Head of caudate nucleus (tissue), 42 donors: ENCODE measurements at regions not wholly inside any gene's neighbourhood (a gene's known extent, or its start where the extent isn't known, plus 50 kb on each side); places are given as distances from the start of the nearest gene placed in this dataset.
A peak's percentile ranks its signal among the peaks of the same experiment; 100 is the strongest.

Experiments
- DNase-seq, 42 donors: peaks; one replicate each; pipeline versions ENCODE4 v3.0.0 to v3.0.0-alpha.2; 2020 to 2021; ENCODE audit warnings: mixed read lengths in 7 of 42
- intact Hi-C: fragments of 100-400 bp; cut with DNase I; formaldehyde crosslinking; loops from one replicate; pipeline ENCODE4 v1.15.0; 2022

- DNase-seq: no peak
- intact Hi-C loops: no loop called here
Measured at GRCh38 chr18:65568866-65569265, 181.9 kb upstream of the CDH7 start.

DNA sequence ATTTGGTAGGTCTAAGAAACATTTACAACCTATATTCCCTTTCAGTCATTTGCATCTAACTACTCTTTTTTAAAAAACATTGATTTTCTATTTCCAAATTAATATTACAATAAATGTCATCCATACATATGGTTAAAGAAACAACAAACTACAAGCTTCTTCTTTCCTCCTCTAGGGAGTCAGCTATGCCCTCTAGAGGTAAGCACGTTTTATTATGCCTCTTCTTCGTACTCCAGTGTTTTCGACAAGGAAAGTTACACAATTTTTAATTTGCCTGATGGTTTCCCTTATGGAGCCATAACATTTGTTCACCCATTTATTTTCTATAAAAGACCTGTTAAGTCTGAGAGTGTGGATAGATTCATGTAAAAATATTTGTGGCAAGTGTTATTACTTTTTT is 183.4 kb upstream of the CDH7 start:
- intact Hi-C loops: no loop called here
- no peak for DNase-seq

- intact Hi-C loops: no loop called here
- no peak for DNase-seq
Measured at GRCh38 chr18:65548316-65548715, 202.5 kb upstream of the CDH7 start.

DNA sequence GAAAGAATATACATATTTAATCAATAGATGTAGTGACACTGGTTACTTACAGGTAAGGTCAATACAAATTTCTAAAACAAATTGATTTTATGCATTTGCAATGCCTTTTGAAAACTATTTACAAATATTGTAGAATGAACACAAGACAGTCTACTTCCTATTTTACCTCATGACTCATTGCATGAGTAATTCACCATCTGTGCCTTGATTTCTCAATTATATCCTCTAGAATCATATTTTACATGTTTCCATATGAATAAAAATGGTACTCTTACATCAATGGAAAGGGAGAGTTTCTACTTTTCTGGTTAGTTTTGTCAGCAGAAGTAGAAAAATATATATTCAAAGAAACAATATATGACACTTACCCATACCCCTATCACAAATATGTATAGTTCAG is 203.8 kb upstream of the CDH7 start:
- intact Hi-C loops: no loop called here
- no peak for DNase-seq

DNA sequence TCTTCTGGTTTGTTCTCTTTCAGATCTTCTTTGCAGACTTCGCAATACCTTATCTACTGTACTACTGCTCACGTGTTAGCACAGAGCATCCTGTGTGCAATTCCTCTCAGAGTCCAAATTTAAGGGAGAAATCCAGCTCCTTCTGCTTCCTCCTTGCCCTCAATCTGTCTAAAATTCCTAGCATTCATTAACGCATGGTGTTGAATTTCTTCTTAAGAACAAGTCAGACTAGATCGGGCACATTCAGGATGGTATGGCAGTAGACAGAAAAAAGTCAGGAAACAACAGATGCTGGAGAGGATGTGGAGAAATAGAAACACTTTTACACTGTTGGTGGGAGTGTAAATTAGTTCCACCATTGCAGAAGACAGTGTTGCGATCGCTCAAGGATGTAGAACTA is 206.1 kb upstream of the CDH7 start:
- DNase-seq: no peak
- intact Hi-C loops: no loop called here

DNA sequence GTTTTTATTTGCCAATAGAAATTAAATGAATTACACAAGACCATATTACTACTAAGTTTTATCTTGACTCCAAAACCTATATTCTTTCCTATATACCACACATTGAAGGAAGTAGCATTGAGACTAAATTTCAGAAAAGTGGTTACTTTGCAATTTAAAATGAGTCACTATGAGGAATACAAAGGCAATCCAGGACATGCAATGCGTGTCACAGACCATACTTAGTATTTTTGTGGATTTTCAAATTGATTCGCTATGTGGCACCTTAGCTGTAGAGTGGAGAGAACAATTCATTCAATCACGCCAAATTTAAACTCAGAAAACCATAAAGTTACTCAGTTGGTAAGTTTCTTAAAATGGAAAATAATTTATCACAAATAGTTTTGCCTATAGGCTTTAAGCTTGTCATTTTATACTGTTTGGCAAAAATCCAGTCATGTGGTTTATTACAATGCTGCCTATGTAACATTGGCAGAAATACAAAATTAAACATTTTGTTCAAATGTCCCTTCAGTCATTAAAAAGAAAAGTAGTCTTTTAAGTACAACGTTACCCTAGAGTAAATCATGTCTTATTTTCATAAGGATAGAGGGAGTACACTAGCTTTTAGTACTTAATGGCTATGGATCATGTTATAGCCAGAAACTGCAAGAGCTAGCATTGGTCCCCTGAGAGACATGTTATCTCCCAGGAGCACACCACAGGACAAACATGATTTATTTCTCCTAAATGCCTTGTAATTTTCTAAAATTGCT is 222.8 kb upstream of the CDH7 start:
- intact Hi-C loops: no loop called here
- DNase-seq: no peak

GRCh38 chr18:65526099-65526498 is 224.7 kb upstream of the CDH7 start:
- no peak for DNase-seq
- intact Hi-C loops: no loop called here

GRCh38 chr18:65523461-65523860 is 227.4 kb upstream of the CDH7 start:
- intact Hi-C loops: no loop called here
- no peak for DNase-seq

DNA sequence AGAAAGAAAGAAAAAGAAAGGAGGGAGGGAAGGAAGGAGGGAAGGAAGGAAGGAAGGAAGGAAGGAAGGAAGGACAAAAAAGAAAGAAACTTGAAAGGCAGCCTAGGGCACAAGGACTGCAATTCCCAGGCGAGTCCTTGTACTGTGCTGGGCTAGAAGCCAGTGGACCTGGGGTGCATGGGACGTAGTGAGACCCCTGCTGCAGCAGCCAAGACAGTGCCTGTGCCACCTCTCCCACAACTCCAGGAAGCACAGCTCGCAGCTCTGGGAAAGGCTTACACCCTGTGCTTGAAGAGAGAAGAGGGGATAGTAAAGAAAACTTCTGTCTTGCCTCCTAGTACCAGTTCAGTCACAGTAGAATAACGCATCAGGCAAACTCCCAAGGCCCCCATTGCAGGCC is 227.9 kb upstream of the CDH7 start:
- no peak for DNase-seq
- intact Hi-C loops: no loop called here

- DNase-seq: no peak
- intact Hi-C loops: no loop called here
Measured at GRCh38 chr18:65516209-65516608, 234.6 kb upstream of the CDH7 start.

- DNase-seq: no peak
- intact Hi-C loops: no loop called here
Measured at GRCh38 chr18:65498605-65499004, 252.2 kb upstream of the CDH7 start.

GRCh38 chr18:65487569-65487968 is 263.2 kb upstream of the CDH7 start:
- no peak for DNase-seq
- intact Hi-C loops: no loop called here

GRCh38 chr18:65477455-65477854 is 273.4 kb upstream of the CDH7 start:
- DNase-seq: no peak
- intact Hi-C loops: no loop called here

GRCh38 chr18:65468881-65469280 is 281.9 kb upstream of the CDH7 start:
- intact Hi-C loops: no loop called here
- DNase-seq: no peak

- no peak for DNase-seq
- intact Hi-C loops: no loop called here
Measured at GRCh38 chr18:65464361-65464760, 286.5 kb upstream of the CDH7 start.

DNA sequence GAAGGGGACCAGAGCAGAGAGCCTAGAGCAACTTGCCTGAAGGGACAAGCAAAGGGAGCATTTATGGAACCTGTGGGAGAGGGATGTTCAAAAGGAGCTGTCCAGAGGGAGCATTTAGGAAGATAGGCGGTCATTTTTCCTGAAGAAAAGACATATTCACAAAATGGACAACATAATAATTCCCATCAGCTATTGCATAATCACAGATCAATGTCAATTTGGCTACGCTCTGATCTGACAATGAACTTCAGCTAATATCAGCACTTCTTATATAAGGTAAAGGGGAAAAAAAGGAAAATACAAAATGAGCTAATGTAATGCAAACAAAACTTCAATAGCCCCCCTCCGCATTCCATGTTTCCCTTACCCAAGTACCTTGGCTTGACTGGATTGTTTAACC is 291.1 kb upstream of the CDH7 start:
- intact Hi-C loops: no loop called here
- DNase-seq: no peak

DNA sequence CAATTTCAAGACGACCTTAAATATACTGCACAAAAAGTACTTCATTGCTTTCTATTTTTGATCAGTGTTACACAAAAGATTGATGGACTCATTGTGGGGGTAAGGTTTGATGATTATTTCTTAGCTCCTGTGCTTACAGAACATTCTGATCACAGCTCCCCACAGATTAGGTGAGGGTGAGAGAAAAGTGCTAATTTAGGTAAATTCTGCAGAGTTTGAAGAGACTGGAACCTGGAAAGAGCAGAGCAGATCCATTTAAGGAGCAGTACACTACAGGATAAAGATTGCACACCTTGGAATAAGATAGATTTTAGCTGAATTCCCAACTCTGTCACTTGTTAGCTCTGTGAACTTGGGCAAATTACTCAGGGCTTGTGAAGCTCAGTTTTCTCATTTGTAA is 291.9 kb upstream of the CDH7 start:
- DNase-seq: peak in 7 of 42 donors; percentile 10 to 61 (median 35)
- intact Hi-C loops: no loop called here

GRCh38 chr18:65439188-65439587 is 311.6 kb upstream of the CDH7 start:
- DNase-seq: no peak
- intact Hi-C loops: no loop called here

DNA sequence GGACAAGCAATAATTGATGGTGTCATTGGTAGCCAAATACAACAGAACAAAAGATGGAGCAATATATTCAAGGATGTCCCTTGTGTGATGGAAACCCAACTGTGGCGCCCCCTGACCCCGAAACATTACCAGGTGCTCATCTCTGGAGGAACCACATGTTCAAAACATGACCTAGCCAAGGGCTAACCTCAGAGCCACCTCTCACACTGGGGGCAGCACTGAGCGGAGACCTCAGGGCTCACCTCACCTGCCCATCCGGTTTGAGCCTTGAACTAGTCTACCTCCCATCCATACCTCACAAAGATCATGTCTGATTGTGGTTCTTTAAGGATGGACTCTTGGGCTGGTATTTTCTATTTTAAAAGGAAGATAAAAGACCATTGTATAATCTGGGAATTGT is 314.4 kb upstream of the CDH7 start:
- intact Hi-C loops: no loop called here
- DNase-seq: no peak

DNA sequence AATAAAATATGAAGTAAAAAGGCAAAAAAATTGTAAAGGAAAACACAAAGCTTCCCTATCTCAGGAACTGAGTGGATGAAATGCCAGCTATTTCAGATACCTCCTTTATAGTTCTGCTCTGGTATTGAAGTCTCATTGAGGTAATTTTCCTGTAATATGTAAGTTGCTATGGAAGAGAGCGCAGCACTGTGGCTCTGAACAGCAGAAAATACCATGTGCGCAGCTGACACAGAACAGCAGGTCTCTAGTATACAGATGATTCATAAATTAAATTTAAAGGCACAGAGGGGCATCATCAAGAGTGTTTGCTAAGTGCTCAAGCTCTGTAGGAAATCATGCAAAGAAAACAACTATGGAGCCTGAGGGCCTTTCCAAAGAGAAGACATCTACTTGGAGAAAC is 315.3 kb upstream of the CDH7 start:
- no peak for DNase-seq
- intact Hi-C loops: no loop called here

DNA sequence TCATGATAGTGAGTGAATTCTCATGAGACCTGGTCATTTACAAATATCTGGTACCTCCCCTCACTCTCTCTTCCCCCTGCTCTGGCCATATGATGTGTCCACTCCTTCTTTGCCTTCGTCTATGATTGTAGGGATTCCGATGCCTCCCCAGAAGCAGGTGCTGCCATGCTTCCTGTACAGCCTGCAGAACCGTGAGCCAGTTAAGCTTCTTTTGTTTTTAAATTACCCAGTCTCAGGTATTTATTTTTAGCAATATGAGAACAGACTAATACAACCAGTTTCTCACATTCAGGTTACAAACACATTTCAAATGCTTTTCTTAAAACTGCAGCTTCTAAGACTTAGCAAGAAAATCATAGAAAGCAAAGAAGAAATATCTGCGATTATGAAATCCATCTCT is 321.2 kb upstream of the CDH7 start:
- no peak for DNase-seq
- intact Hi-C loops: no loop called here

- intact Hi-C loops: no loop called here
- no peak for DNase-seq
Measured at GRCh38 chr18:65425366-65425765, 325.4 kb upstream of the CDH7 start.
